Spinal cord (tissue), 9 donors: ENCODE measurements at regions not wholly inside any gene's neighbourhood (a gene's known extent, or its start where the extent isn't known, plus 50 kb on each side); places are given as distances from the start of the nearest gene placed in this dataset.

Experiments
- DNase-seq, 6 donors: peaks; one replicate each; pipeline versions ENCODE4 v3.0.0 to v3.0.0-alpha.2; 2013 to 2015; ENCODE audit warnings: low spot score in 6 of 6, low read depth in 4 of 6
- H3K27ac ChIP-seq: one replicate; pipeline ENCODE4 v1.5.1; 2013; ENCODE audit warnings: low read depth, low read length, control low read depth
- H3K27me3 ChIP-seq: one replicate; pipeline ENCODE4 v1.6.1; 2013; ENCODE audit warnings: low read length; ENCODE audit not compliant: control insufficient read depth, insufficient read depth
- H3K36me3 ChIP-seq: one replicate; pipeline ENCODE4 v1.6.1; 2013; ENCODE audit warnings: low read length; ENCODE audit not compliant: control insufficient read depth, insufficient read depth
- H3K4me1 ChIP-seq: one replicate; pipeline ENCODE4 v1.6.1; 2013; ENCODE audit warnings: low read length; ENCODE audit not compliant: control insufficient read depth, insufficient read depth
- H3K4me3 ChIP-seq: one replicate; pipeline ENCODE4 v1.5.1; 2013; ENCODE audit warnings: low read depth, low read length, control low read depth
- H3K9me3 ChIP-seq: one replicate; pipeline ENCODE4 v1.6.1; 2013; ENCODE audit warnings: low read length; ENCODE audit not compliant: control insufficient read depth, insufficient read depth
- WGBS: methylation state at CpG from one replicate; pipeline ENCODE4 v1.1.5; 2013; ENCODE audit warnings: missing lambda C conversion rate; ENCODE audit not compliant: insufficient coverage; 5-methylcytosine and 5-hydroxymethylcytosine counted together
- donor health status: healthy.

GRCh38 chr12:39103552-39104165 is 198.3 kb upstream of the CPNE8 start:
- no peaks in the 10 kb centered on the region for H3K27me3 ChIP-seq
- no peak overlapping the region for H3K27ac ChIP-seq
- H3K9me3 ChIP-seq, result no peaks in the 10 kb centered on the region
- no peak overlapping the region for H3K4me3 ChIP-seq
- H3K4me1 ChIP-seq, result no peaks in the 10 kb centered on the region
- WGBS, result no CpG with 5 or more reads among the region's 8 CpGs
- H3K36me3 ChIP-seq, result no peaks in the 10 kb centered on the region
- DNase-seq, result peak; percentile 33 to 88 (median 47)

GRCh38 chr12:39102474-39103209 is 197.3 kb upstream of the CPNE8 start:
- WGBS, result 93% methylated on average over 2 of the region's 3 CpGs
- H3K9me3 ChIP-seq, result no peaks in the 10 kb centered on the region
- H3K27me3 ChIP-seq, result no peaks in the 10 kb centered on the region
- H3K27ac ChIP-seq, result no peak overlapping the region
- DNase-seq, result no peak
- H3K4me1 ChIP-seq, result no peaks in the 10 kb centered on the region
- no peak overlapping the region for H3K4me3 ChIP-seq
- H3K36me3 ChIP-seq, result no peaks in the 10 kb centered on the region

- no peak overlapping the region for H3K4me3 ChIP-seq
- no peaks in the 10 kb centered on the region for H3K27me3 ChIP-seq
- H3K9me3 ChIP-seq, result no peaks in the 10 kb centered on the region
- 100% methylated on average over 2 of the region's 2 CpGs for WGBS
- H3K36me3 ChIP-seq, result no peaks in the 10 kb centered on the region
- H3K4me1 ChIP-seq, result no peaks in the 10 kb centered on the region
- H3K27ac ChIP-seq, result no peak overlapping the region
- no peak for DNase-seq
These were observed 190.4 kb upstream of the CPNE8 start for GRCh38 chr12:39095636-39096330.

- no peaks in the 10 kb centered on the region for H3K36me3 ChIP-seq
These were observed 176.5 kb upstream of the CPNE8 start for GRCh38 chr12:39081910-39082309.

GRCh38 chr12:39077226-39077625 is 171.8 kb upstream of the CPNE8 start:
- no CpG with 5 or more reads among the region's 2 CpGs for WGBS
- H3K36me3 ChIP-seq, result no peaks in the 10 kb centered on the region
- DNase-seq, result peak in 1 of 6 donors; percentile 29
- no peak overlapping the region for H3K4me3 ChIP-seq
- no peak overlapping the region for H3K27ac ChIP-seq
- no peaks in the 10 kb centered on the region for H3K27me3 ChIP-seq
- no peaks in the 10 kb centered on the region for H3K4me1 ChIP-seq
- H3K9me3 ChIP-seq, result no peaks in the 10 kb centered on the region

More at GRCh38 chr12:39081910-39082309, 176.5 kb upstream of the CPNE8 start:
- Histone ChIP-seq H3K4me1 (no peaks in the 10 kb centered on the region), H3K9me3 (no peaks in the 10 kb centered on the region), H3K27me3 (no peaks in the 10 kb centered on the region), H3K4me3 (no peak overlapping the region), H3K27ac (no peak overlapping the region)
- peak in 2 of 6 donors; percentile 15 to 31 for DNase-seq
- no CpG with 5 or more reads among the region's 1 CpG for WGBS

GRCh38 chr12:39074063-39074462 is 168.7 kb upstream of the CPNE8 start:
- no peaks in the 10 kb centered on the region for H3K4me1 ChIP-seq
- no peak overlapping the region for H3K4me3 ChIP-seq
- H3K27me3 ChIP-seq, result no peaks in the 10 kb centered on the region
- no peaks in the 10 kb centered on the region for H3K9me3 ChIP-seq
- H3K27ac ChIP-seq, result no peak overlapping the region
- WGBS, result no CpG with 5 or more reads among the region's 2 CpGs
- no peaks in the 10 kb centered on the region for H3K36me3 ChIP-seq
- DNase-seq, result no peak

GRCh38 chr12:39072658-39073057 is 167.3 kb upstream of the CPNE8 start:
- no peaks in the 10 kb centered on the region for H3K4me1 ChIP-seq
- H3K27ac ChIP-seq, result no peak overlapping the region
- H3K27me3 ChIP-seq, result no peaks in the 10 kb centered on the region
- H3K36me3 ChIP-seq, result no peaks in the 10 kb centered on the region
- no CpG with 5 or more reads among the region's 2 CpGs for WGBS
- no peak for DNase-seq
- H3K9me3 ChIP-seq, result no peaks in the 10 kb centered on the region
- no peak overlapping the region for H3K4me3 ChIP-seq

GRCh38 chr12:39071611-39072010 is 166.2 kb upstream of the CPNE8 start:
- no peaks in the 10 kb centered on the region for H3K4me1 ChIP-seq
- H3K4me3 ChIP-seq, result no peak overlapping the region
- H3K36me3 ChIP-seq, result no peaks in the 10 kb centered on the region
- no peaks in the 10 kb centered on the region for H3K27me3 ChIP-seq
- 83% methylated on average over 2 of the region's 4 CpGs for WGBS
- H3K27ac ChIP-seq, result no peak overlapping the region
- no peaks in the 10 kb centered on the region for H3K9me3 ChIP-seq
- no peak for DNase-seq

- 80% methylated on average over 1 of the region's 2 CpGs for WGBS
- Histone ChIP-seq H3K4me3 (no peak overlapping the region), H3K36me3 (no peaks in the 10 kb centered on the region)
These were observed 165.4 kb upstream of the CPNE8 start for GRCh38 chr12:39070775-39071174.

More at GRCh38 chr12:39070775-39071174, 165.4 kb upstream of the CPNE8 start:
- Histone ChIP-seq H3K9me3 (no peaks in the 10 kb centered on the region), H3K27ac (no peak overlapping the region), H3K27me3 (no peaks in the 10 kb centered on the region), H3K4me1 (no peaks in the 10 kb centered on the region)
- DNase-seq, result no peak
